Activated T-helper 2 cell treated with anti-CD3 and anti-CD28 coated beads, Interferon-gamma antibody, Interleukin-2, Interleukin-4, amounts not matched to agents 10 μg/mL and 5 μg/mL and 100 μg/mL, durations not matched to agents 14 hours and 24 hours and 36 hours (primary cell): ENCODE measurements at regions not wholly inside any gene's neighbourhood (a gene's known extent, or its start where the extent isn't known, plus 50 kb on each side); places are given as distances from the start of the nearest gene placed in this dataset.

Source experiments
- DNase-seq: peaks from one replicate; pipeline ENCODE4 v3.0.0; 2021; ENCODE audit warnings: low spot score
- H3K27ac Mint-ChIP-seq: one replicate; pipeline ENCODE4 v1.8.0; 2021; ENCODE audit warnings: mixed read lengths
- H3K27me3 Mint-ChIP-seq: one replicate; pipeline ENCODE4 v1.8.0; 2021; ENCODE audit warnings: low read depth, mixed read lengths
- H3K36me3 Mint-ChIP-seq: one replicate; pipeline ENCODE4 v1.8.0; 2021; ENCODE audit warnings: low read depth, mixed read lengths
- H3K4me1 Mint-ChIP-seq: one replicate; pipeline ENCODE4 v1.8.0; 2021; ENCODE audit warnings: low read depth, mixed read lengths
- H3K4me3 Mint-ChIP-seq: one replicate; pipeline ENCODE4 v1.8.0; 2021; ENCODE audit warnings: low read depth, mild to moderate bottlenecking, moderate library complexity, mixed read lengths
- H3K9me3 Mint-ChIP-seq: one replicate; pipeline ENCODE4 v1.8.0; 2021; ENCODE audit warnings: mixed read lengths
- intact Hi-C: fragments of 100-400 bp; cut with micrococcal nuclease; formaldehyde crosslinking; loops from one replicate; pipeline ENCODE4 v1.15.1; 2023

- H3K4me1 Mint-ChIP-seq = peaks cover 2% of the 10 kb centered on the region
- DNase-seq = no peak
- intact Hi-C loops = no loop called here
- no peaks in the 10 kb centered on the region for H3K27me3 Mint-ChIP-seq
- H3K9me3 Mint-ChIP-seq = no peaks in the 10 kb centered on the region
- H3K27ac Mint-ChIP-seq = no peak overlapping the region
- no peak overlapping the region for H3K4me3 Mint-ChIP-seq
- no peaks in the 10 kb centered on the region for H3K36me3 Mint-ChIP-seq
Observed at GRCh38 chr11:62073061-62073460, 50.8 kb upstream of the INCENP start.

GRCh38 chr11:62071408-62071807 is 52.4 kb upstream of the INCENP start:
- no peak for DNase-seq
- Mint-ChIP-seq H3K27me3 (no peaks in the 10 kb centered on the region), H3K4me1 (peaks cover 2% of the 10 kb centered on the region), H3K9me3 (no peaks in the 10 kb centered on the region), H3K36me3 (no peaks in the 10 kb centered on the region), H3K4me3 (no peak overlapping the region), H3K27ac (no peak overlapping the region)
- intact Hi-C loops = no loop called here

- no peak overlapping the region for H3K27ac Mint-ChIP-seq
- no peaks in the 10 kb centered on the region for H3K9me3 Mint-ChIP-seq
- H3K4me1 Mint-ChIP-seq = peaks cover 2% of the 10 kb centered on the region
- no peak overlapping the region for H3K4me3 Mint-ChIP-seq
- no peaks in the 10 kb centered on the region for H3K36me3 Mint-ChIP-seq
- DNase-seq = no peak
- intact Hi-C loops = no loop called here
- no peaks in the 10 kb centered on the region for H3K27me3 Mint-ChIP-seq
Observed at GRCh38 chr11:62069986-62070919, 53.6 kb upstream of the INCENP start.

- intact Hi-C loops = no loop called here
- no peak overlapping the region for H3K27ac Mint-ChIP-seq
- no peaks in the 10 kb centered on the region for H3K36me3 Mint-ChIP-seq
- H3K27me3 Mint-ChIP-seq = no peaks in the 10 kb centered on the region
- no peak overlapping the region for H3K4me3 Mint-ChIP-seq
- H3K4me1 Mint-ChIP-seq = peaks cover 2% of the 10 kb centered on the region
- no peaks in the 10 kb centered on the region for H3K9me3 Mint-ChIP-seq
- DNase-seq = no peak
Observed at GRCh38 chr11:62069374-62069773, 54.4 kb upstream of the INCENP start.

GRCh38 chr11:62068730-62069129 is 55.1 kb upstream of the INCENP start:
- Mint-ChIP-seq H3K27me3 (no peaks in the 10 kb centered on the region), H3K9me3 (no peaks in the 10 kb centered on the region), H3K4me1 (peaks cover 2% of the 10 kb centered on the region), H3K27ac (no peak overlapping the region), H3K4me3 (no peak overlapping the region), H3K36me3 (no peaks in the 10 kb centered on the region)
- DNase-seq = no peak
- intact Hi-C loops = no loop called here

- H3K36me3 Mint-ChIP-seq = no peaks in the 10 kb centered on the region
- no peaks in the 10 kb centered on the region for H3K9me3 Mint-ChIP-seq
- DNase-seq = no peak
- no peak overlapping the region for H3K27ac Mint-ChIP-seq
- H3K4me1 Mint-ChIP-seq = peaks cover 2% of the 10 kb centered on the region
- intact Hi-C loops = no loop called here
- H3K27me3 Mint-ChIP-seq = no peaks in the 10 kb centered on the region
- H3K4me3 Mint-ChIP-seq = no peak overlapping the region
Observed at GRCh38 chr11:62067741-62068140, 56.1 kb upstream of the INCENP start.

GRCh38 chr11:62064221-62064620 is 59.6 kb upstream of the INCENP start:
- no peaks in the 10 kb centered on the region for H3K36me3 Mint-ChIP-seq
- H3K4me1 Mint-ChIP-seq = no peaks in the 10 kb centered on the region
- no peak overlapping the region for H3K4me3 Mint-ChIP-seq
- no peaks in the 10 kb centered on the region for H3K27me3 Mint-ChIP-seq
- no peaks in the 10 kb centered on the region for H3K9me3 Mint-ChIP-seq
- no peak for DNase-seq
- no peak overlapping the region for H3K27ac Mint-ChIP-seq
- intact Hi-C loops = no loop called here

GRCh38 chr11:62062223-62062861 is 61.5 kb upstream of the INCENP start:
- no peaks in the 10 kb centered on the region for H3K9me3 Mint-ChIP-seq
- no peak overlapping the region for H3K4me3 Mint-ChIP-seq

GRCh38 chr11:62061356-62062222 is 62.2 kb upstream of the INCENP start:
- H3K4me1 Mint-ChIP-seq = no peaks in the 10 kb centered on the region
- H3K4me3 Mint-ChIP-seq = no peak overlapping the region
- intact Hi-C loops = no loop called here
- H3K9me3 Mint-ChIP-seq = no peaks in the 10 kb centered on the region
- no peak for DNase-seq
- H3K27ac Mint-ChIP-seq = no peak overlapping the region
- no peaks in the 10 kb centered on the region for H3K36me3 Mint-ChIP-seq
- no peaks in the 10 kb centered on the region for H3K27me3 Mint-ChIP-seq

More at GRCh38 chr11:62062223-62062861, 61.5 kb upstream of the INCENP start:
- Mint-ChIP-seq H3K36me3 (no peaks in the 10 kb centered on the region), H3K27ac (no peak overlapping the region), H3K27me3 (no peaks in the 10 kb centered on the region), H3K4me1 (no peaks in the 10 kb centered on the region)
- DNase-seq = no peak
- intact Hi-C loops = no loop called here

GRCh38 chr11:62057069-62057468 is 66.7 kb upstream of the INCENP start:
- intact Hi-C loops = no loop called here
- peaks cover 1% of the 10 kb centered on the region for H3K27me3 Mint-ChIP-seq
- no peak overlapping the region for H3K27ac Mint-ChIP-seq
- DNase-seq = no peak
- H3K4me1 Mint-ChIP-seq = no peaks in the 10 kb centered on the region
- H3K4me3 Mint-ChIP-seq = no peak overlapping the region
- H3K9me3 Mint-ChIP-seq = no peaks in the 10 kb centered on the region
- no peaks in the 10 kb centered on the region for H3K36me3 Mint-ChIP-seq

- H3K4me1 Mint-ChIP-seq = no peaks in the 10 kb centered on the region
- no peak overlapping the region for H3K27ac Mint-ChIP-seq
- no peaks in the 10 kb centered on the region for H3K9me3 Mint-ChIP-seq
- H3K27me3 Mint-ChIP-seq = peaks cover 1% of the 10 kb centered on the region
- DNase-seq = no peak
- H3K36me3 Mint-ChIP-seq = no peaks in the 10 kb centered on the region
- H3K4me3 Mint-ChIP-seq = no peak overlapping the region
- intact Hi-C loops = no loop called here
Observed at GRCh38 chr11:62055970-62056369, 67.8 kb upstream of the INCENP start.

- H3K9me3 Mint-ChIP-seq = no peaks in the 10 kb centered on the region
- intact Hi-C loops = no loop called here
- no peak for DNase-seq
- H3K27ac Mint-ChIP-seq = no peak overlapping the region
- no peaks in the 10 kb centered on the region for H3K36me3 Mint-ChIP-seq
- no peaks in the 10 kb centered on the region for H3K4me1 Mint-ChIP-seq
- peaks cover 1% of the 10 kb centered on the region for H3K27me3 Mint-ChIP-seq
- H3K4me3 Mint-ChIP-seq = no peak overlapping the region
Observed at GRCh38 chr11:62054484-62055121, 69.2 kb upstream of the INCENP start.
